Hematopoietic multipotent progenitor cell (in vitro differentiated cells): ENCODE measurements at regions not wholly inside any gene's neighbourhood (a gene's known extent, or its start where the extent isn't known, plus 50 kb on each side); places are given as distances from the start of the nearest gene placed in this dataset.

ENCODE experiments used
- DNase-seq, 3 donors: peaks; one replicate each; pipeline ENCODE4 v3.0.0-alpha.2; 2011 to 2015; ENCODE audit warnings: low read depth in 2 of 3, low spot score in 2 of 3

DNA sequence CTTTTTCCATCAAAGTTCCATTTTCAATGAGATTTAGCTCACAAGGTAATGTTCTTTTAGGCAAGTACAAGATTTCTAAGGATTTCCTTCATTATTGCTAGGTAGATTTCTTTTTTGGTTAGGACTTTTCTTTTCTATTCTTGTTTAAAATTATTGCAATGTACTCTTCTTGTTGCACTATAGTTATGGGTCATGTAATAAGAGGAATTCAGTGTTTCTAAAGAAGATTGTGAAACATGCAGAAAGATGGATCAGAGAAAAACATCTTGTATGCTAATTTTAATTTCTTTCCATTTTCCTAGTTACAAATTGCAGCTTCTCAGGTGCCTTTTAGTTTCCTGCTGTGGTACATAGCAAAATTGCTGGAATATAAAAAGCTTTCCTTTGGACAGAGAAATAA, 56.1 kb downstream of the BTG1 start:
- no peak for DNase-seq

DNA sequence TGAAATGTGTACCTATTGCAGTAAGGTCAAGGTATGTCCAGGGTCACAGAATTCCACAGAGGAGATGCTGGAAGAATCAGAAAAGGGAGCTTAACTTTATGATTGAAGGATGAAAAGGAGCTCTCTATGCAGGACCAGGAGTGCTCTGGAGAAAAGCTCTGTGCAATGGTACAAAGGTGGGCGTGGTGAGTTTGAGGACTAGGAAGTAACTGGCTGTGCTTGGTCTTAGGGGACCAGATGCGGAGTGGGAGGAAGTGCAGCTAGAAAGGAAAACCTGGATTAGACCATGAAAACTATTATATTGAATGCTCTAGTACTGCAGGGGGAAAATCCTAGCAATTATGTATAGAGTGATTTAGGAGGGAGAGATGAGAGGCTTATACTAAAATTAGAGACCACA, 56.8 kb downstream of the BTG1 start:
- DNase-seq = no peak

DNA sequence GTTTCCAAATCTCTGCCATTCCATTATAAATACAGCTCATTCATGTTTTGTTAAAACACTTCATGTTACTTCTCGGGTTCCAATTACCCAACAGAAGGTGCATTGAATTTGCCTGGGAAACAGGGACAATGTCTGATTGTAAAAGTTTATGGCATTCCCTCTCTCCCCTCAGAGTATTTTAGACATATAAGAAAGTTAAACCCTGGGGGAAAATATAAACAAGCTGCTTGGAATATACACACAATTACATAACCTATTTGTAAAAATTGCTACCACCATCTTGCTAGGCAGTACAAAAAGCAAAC, 60.0 kb downstream of the BTG1 start:
- DNase-seq = no peak

DNA sequence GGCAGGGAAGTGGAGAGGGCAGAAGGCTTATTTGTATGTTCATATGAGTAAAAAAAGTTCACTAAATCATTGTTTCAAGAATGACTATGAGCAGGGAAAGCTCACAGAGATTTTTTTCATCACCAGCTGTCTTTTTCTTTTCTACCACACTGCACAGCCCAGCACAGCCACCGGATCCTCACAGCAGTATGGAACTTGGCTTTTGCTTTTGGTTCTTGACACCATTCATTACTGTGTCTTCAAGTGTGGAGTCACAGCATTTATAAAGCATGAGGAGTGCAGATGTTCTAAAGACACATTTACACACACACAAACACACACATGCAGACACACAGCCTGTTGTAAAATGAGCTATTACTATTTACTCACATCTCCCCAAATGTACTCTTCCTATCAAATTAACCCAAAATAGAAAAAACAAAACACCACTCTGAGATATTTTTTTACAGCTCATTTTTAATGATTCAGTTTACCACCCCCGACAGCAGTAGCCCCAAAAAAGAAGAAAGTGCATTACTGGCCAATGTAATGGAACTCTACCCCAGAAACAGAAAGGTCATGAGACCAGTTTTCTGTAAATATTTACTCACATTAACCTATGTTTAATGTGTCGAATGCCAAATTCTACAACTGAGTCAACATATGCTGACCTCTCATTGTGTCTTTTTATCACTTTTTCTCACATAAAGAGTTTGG, 60.5 kb downstream of the BTG1 start:
- DNase-seq = no peak

DNA sequence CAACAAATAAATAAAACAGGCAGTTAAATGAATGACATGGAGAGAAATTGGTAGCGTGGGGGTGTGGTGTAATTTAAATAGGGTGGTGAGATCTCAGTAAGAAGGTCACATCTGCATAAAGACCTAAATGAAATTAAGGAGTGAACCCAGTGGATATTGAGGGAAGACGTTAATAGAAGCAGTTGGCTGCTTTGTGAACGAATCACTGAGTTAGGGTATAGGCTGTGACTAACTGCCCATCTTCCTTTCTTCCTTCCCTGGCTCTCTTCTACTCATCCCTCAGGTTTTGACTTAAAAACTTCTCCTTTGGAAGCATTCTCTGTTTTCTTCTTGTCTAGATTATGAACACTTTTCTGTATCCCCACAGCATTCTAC, 64.7 kb downstream of the BTG1 start:
- no peak for DNase-seq

DNA sequence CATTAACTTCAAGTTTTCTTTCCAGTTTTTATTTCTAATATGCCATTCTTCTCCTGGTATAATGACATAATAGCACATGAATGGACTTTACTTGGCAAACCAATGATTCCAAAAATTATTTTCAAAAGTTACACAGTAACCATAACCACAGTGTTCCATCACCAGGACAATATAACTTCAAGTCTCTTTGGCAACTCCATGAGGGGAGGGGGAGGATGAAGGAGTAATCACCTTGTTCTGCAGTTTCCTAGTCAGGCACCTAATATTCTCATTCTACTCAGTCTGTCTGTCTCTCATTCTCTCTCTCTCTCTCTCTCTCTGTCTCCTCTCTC, 66.6 kb downstream of the BTG1 start:
- no peak for DNase-seq

DNA sequence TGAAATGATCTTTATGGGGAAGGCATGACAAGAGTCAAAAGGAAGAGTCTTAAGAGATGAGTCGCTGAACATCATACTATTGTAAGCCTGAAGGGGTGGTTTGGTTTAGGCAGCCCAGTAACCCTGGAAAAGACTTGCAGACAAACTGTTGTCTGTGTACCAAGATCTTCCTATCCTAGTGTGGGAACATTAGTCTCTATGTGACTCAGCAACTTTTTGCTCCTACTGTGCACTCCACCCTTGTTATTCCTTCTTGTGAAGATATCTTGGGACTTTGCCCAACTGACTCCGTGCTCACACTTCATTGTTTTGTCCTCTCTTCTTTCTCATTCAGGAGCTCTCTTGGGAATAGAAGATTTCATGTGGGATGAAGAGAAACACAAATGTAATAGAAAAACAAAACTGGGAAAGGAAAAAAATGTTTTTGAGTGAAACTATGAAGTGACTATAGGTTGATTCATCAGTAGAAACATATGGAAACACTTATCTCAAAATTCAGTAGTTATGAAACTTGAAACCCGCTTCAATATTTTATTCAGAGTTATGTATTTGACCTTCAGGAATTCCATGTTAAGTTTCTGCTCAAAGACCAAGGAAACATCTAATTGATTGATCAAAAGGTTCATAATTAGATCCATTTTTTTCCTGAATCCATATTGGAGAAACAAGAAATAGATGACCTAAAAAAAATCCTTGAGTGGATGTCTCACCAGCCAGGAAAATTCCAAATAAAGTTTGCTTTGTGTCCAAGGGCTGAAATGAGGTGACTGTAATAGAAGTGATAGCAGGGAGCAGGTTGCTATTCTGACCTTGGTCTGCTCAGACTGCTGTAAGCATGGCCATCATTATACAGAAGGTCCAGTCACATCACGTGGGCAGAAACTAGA, 67.2 kb downstream of the BTG1 start:
- no peak for DNase-seq

DNA sequence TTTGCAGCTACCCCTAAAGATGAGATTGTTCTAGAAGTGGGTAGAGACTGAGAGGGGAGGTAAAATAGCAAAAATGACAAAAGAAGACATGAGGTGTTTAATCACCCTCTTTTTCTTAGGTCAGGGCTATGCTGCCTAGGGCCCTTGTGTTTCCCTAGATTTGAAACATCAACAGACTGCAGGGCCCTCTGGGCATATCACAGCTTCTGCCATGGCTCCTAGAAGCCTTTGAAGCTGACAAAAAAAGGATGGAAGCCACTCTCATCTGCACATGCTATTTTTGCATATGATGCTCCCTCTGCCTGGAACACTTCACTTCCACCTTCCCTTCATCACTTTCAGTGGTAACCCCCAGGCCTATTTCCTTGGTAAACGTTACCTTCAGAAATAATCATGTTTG, 68.1 kb downstream of the BTG1 start:
- DNase-seq = no peak

DNA sequence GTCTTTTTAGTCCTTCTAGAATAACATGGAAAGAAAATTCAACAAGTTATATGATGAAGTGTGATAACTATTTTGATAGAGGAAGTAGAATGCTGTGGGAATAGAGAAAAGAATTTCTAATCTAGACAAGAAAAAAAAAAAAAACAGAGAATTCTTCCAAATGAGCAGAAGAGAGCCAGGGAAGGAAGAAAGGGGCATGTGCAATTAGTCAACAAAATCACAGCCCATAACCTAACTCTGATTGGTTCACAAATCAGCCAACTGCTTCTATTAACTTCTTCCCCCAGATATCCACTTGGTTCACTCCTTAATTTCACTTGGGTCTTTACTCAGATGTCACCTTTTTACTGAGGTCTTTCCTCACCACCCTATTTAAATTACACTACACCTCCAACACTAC, 69.5 kb downstream of the BTG1 start:
- no peak for DNase-seq

DNA sequence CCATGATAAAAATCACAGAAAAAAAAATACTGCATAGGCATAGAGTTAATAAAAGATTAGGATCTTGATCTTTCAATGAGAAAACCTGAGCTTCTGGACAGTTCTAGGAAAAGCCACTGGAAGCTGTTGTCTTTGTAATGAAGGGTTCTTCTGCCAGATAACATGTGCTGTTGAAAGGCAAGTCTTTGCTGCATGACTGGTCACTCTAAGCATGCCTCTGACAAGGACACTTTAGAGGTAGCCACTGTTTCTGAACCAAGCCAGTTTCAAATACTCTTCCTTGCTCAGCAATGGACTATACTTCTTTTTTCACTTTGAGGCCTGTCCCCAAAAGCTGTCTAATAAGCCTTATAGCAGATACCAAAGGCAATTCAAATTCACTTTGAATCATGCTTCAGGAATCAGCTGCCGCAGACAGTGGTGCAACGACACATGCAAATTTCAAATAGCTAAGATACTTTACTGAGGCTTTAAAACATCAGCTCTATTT, 70.2 kb downstream of the BTG1 start:
- DNase-seq = no peak

DNA sequence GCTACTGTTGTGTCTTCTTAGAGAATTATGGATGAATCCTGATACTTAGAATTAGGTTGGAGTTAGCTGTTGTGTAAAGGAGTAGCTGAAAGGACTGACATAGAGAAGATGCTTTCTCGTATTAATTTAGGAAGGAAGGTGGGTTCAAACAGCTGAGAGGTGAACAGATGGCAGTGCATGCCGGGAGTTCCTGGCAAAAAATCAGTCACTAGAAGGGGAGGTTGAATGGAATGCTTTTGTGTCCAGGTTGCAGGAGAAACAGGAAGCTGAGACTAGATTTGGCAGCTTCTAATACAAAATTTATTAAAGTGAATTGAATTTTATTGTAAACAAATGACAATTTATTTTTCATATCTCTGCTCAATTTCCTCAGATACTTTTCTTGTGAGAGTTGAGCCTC, 70.8 kb downstream of the BTG1 start:
- DNase-seq = no peak

DNA sequence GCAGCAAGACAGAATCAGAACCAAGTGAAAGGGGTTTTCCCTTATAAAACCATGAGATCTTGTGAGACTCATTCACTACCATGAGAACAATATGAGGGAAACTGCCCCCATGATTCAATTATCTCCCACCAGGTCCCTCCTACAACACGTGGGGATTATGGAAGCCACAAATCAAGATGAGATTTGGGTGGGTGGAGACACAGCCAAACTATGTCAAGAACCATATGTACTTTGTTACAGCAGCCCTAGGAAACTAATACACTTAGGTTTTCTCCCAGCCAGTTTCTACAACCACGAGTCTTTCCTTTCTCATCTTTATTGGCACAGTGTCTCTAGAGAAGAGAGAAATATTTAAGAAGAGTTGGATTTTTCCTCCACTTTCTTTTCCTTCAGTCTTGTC, 72.6 kb downstream of the BTG1 start:
- no peak for DNase-seq

DNA sequence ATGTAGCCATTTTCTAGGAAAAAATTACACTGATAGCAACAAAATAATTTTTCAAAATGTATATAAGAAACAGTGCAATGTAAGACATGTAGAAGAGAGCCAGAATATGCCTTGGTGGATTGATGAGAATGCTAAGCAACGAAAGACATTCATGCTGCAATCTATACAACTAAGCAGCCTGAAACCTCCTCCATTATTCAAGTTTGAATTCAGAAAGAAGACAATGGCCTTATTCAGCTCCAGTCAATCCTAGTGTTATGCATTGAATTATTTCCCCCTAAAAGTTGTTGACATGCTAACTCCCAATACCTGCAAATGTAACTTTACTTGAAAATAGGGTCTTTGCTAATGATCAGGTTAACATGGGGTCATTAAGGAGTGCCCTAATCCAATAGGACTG, 73.5 kb downstream of the BTG1 start:
- DNase-seq = no peak

DNA sequence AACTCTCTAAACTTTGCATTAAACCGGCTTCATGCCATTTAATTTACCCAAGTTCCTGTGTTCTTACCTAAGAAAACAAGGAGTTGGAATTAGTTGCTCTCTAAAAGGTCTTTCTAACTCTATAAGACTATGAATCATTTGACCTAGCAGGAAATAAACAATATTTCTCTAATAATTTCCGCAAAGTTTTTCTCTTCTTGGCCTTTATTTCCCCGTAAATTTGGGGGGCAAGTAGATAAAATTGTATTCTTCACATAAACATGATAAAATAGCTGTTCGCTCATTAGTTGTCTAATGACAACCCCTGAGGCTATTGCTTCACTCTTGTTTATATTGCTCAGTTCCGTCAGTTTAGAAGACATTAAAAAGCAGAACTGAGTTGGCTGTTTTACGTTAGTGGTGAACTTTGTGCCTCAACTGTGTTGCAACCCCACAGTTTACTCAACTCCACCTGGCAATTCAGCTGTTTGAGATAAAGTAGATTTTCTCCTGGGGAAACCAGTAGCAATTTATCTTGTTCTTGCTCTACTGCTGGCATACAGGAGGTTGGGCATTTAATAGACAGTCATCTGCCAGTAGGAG, 74.7 kb downstream of the BTG1 start:
- DNase-seq = no peak

DNA sequence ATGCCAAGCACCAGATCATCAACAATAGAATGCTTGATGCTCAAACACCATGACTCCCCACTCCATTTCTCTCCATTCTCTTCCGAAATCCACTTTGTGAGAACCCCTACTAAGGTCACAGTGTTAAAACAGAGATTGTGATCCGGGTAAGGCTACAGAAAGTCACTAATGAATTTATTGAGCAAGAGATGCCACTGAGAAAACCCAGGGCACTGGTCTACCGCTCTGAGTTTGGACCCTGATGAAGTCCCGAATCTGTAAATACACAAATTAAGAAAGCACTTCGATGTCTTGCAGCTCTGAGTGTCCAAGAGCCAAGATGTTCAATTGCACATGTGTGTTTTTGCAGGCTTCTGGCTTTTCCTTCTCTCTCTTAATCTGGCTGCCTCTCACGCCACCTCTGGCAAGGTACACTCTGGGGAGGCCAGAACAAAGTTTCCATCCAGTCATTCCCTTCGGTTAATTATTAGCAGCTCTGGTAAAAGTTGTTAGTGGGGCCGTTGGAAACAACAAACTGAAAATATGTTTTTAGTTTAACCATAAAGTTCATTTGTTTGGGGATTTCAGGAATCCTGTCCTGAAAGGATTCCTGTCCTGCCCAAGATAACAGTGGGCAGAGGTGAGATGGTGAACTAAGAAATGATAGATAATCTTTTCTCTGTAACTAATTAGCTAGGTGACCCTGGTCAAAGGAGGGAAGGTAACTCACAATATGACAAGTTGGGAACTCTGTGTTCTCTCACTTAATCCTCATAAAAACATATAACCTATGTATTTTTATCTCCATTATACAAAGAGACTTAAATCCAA, 75.4 kb downstream of the BTG1 start:
- DNase-seq = no peak

DNA sequence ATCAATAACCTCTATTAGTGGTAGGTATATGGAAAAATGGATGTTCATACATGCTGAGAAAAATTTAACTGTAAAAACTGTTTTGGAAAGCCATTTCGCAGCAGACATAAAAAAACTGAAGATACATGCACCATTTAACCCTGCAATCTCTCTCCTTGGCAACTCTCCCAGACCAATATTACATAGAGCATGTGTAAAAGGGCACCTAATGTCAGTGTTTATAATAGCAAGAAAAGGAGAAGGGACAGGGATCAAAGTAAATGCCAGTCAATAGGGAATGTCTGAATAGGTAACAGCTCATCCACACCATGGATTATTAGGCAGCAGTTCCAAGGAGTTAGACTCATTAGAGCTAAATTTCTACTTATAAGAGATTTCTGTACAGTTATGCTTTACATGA, 77.2 kb downstream of the BTG1 start:
- DNase-seq = no peak

DNA sequence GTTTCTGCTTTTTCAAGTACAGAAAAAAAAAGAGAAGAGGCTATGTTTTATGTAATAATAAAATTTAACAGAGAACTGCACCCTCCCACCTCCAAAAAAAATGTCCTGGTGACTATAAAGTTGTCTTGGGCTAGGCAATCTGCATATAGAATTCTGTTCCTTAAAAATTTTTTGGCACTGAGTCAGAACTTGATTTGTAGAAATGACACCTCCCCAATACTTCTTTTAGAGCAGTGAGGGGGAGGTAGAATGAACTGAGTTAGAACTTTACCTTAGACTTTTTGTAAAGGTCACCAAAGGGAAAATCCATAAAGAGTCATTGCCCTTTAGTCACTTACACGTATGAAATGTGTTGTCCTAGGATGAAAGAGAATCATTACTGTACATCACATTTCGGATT, 80.0 kb downstream of the BTG1 start:
- no peak for DNase-seq

DNA sequence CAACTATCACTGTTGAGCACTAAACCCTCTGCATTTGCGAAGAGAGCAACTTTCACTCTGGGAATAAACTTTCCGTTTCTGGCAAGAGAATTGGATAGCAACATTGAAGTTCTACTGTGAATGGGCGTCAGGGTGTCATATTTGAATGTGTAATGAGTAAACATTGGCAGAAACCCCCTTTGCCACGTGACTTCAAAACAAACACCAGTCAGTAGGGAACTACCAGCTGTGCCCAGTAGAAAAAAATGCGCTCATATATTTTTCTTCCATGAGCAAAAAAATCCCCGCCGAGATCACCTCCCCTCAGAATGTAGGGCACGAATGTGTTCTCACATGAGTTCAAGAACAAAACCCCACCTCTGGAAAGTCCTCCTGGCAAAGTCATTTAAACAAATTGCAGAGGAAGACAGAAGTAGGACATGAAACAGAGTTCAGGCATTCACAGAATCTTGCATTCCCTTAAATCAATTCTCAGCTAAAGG, 80.6 kb downstream of the BTG1 start:
- DNase-seq = no peak

DNA sequence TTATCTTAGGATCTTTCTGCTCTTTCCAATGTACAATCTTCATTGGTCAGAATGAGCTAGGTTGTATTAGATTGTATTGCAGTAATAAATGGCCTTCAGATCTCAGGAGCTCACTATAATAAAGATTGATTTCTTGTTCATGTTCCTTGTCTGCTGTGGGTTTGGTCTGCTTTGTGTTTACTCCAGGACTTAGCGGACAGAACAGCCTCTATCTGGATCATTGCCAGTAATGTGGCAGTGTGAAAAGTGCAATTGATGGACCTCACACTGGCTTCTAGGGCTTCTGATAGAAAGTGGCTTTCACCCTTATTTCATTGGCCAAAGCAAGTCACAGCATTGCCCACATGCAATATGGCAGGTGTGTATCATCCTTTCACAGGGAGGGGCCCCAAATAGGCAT, 81.2 kb downstream of the BTG1 start:
- DNase-seq = no peak

DNA sequence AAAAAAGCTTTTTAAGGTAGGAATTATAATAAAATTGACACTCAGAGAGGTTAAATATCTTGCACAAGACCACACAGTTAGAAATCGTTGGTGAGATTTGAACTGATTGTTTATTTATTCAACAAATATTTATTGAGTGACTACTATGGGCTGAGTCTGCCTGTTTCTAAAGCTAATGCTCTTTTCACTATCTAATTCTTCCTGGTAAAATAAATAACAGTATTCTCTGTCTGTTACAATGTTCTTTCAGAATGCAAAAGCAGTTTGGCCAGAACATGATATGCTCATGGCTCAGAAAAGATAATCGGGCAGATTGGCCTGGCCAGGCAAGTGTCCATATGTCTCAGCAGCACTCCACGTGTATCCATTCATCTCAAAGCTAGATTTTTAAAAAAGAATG, 82.0 kb downstream of the BTG1 start:
- DNase-seq = no peak
